DND-41 (cell line): ENCODE measurements at regions not wholly inside any gene's neighbourhood (a gene's known extent, or its start where the extent isn't known, plus 50 kb on each side); places are given as distances from the start of the nearest gene placed in this dataset.
"Not testable (repeated sequence)": the region's sequence is repeated elsewhere in the genome, so short reads cannot be mapped to it uniquely, and the experiment has no call there.

Experiments used
- CTCF ChIP-seq: IDR thresholded peaks from 2 replicates; pipeline ENCODE4 v1.5.1; 2012; ENCODE audit warnings: borderline replicate concordance, low read length, moderate library complexity, mild to moderate bottlenecking; ENCODE audit not compliant: poor library complexity, severe bottlenecking; ENCODE audit errors: extremely low read depth
- EZH2 ChIP-seq: IDR thresholded peaks from 3 replicates; pipeline ENCODE4 v1.6.1; 2012; ENCODE audit warnings: borderline replicate concordance, low read depth, mild to moderate bottlenecking, moderate library complexity, low read length, inconsistent platforms; ENCODE audit not compliant: severe bottlenecking

GRCh38 chr15:56540570-56540969, 75.6 kb upstream of the MNS1 start:
- not testable (repeated sequence) for TF ChIP-seq CTCF, EZH2
